ENCODE measurements at regions not wholly inside any gene's neighbourhood (a gene's known extent, or its start where the extent isn't known, plus 50 kb on each side); places are given as distances from the start of the nearest gene placed in this dataset.

DNA sequence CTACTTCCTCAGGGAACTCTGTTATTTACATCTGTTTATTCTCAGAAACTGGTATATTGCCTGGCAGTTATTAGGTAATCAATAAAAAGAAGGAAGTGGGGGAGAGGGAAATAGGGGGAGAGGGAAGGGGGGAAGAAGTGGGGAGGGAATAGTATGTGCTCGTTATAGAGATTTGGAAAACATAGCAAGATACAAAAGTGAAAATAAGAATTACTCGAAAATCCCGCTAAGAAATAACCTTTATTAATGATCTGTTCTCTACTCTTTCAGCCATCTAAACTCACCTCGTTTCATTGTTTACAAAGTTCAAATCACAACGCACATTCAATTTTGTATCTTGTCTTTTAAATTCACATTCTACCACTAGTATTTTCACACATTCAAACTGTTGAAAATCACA is 63.0 kb upstream of the CDCA7L start:
- WGBS, 2 donors = 76 to 79% methylated on average over 5 of the region's 5 CpGs
- Histone ChIP-seq H3K36me3 (no peaks in the 10 kb centered on the region), H3K4me3 (no peak overlapping the region), H3K9me3 (no peaks in the 10 kb centered on the region), H3K27me3 (peaks cover 0 to 6% of the 10 kb centered on the region in 2 donors), H3K27ac (no peak overlapping the region), H3K4me1 (no peaks in the 10 kb centered on the region)
- TF ChIP-seq POLR2A (IDR thresholded peaks at IDR 0.05) (no peak), EP300 (IDR thresholded peaks at IDR 0.05) (no peak)
- TF ChIP-seq, protein P1, sequence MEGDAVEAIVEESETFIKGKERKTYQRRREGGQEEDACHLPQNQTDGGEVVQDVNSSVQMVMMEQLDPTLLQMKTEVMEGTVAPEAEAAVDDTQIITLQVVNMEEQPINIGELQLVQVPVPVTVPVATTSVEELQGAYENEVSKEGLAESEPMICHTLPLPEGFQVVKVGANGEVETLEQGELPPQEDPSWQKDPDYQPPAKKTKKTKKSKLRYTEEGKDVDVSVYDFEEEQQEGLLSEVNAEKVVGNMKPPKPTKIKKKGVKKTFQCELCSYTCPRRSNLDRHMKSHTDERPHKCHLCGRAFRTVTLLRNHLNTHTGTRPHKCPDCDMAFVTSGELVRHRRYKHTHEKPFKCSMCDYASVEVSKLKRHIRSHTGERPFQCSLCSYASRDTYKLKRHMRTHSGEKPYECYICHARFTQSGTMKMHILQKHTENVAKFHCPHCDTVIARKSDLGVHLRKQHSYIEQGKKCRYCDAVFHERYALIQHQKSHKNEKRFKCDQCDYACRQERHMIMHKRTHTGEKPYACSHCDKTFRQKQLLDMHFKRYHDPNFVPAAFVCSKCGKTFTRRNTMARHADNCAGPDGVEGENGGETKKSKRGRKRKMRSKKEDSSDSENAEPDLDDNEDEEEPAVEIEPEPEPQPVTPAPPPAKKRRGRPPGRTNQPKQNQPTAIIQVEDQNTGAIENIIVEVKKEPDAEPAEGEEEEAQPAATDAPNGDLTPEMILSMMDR (IDR thresholded peaks at IDR 0.05) = no peak
- DNase-seq (ENCODE audit: low spot score in 2 of 2) = no peak

DNA sequence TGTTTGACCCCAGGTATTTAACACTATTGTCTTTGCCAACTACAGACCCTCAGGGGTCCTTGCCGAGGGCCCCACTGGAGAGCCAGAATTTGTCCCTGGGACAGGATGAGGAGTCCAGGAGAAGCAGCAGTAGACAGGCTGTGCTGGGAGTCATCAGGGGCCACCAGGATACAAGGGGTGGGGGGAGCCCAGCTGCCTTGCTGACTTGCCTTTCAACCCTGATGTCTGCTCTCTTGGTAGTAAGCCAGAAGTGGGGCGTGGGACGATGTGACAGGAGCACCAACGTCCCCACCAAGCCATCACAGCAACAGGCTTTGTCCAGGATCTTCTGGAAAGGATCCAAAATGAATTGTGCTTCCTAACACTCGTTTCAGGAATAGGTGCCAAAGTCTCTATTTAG is 62.4 kb upstream of the CDCA7L start:
- Histone ChIP-seq H3K4me3 (no peak overlapping the region), H3K27ac (no peak overlapping the region), H3K9me3 (no peaks in the 10 kb centered on the region), H3K4me1 (no peaks in the 10 kb centered on the region), H3K27me3 (peaks cover 0 to 6% of the 10 kb centered on the region in 2 donors), H3K36me3 (no peaks in the 10 kb centered on the region)
- WGBS, 2 donors = 15 to 19% methylated on average over 5 of the region's 5 CpGs
- DNase-seq (ENCODE audit: low spot score in 2 of 2) = no peak
- TF ChIP-seq, protein P1 (IDR thresholded peaks at IDR 0.05) = no peak
- TF ChIP-seq POLR2A (IDR thresholded peaks at IDR 0.05) (no peak), EP300 (IDR thresholded peaks at IDR 0.05) (no peak)

DNA sequence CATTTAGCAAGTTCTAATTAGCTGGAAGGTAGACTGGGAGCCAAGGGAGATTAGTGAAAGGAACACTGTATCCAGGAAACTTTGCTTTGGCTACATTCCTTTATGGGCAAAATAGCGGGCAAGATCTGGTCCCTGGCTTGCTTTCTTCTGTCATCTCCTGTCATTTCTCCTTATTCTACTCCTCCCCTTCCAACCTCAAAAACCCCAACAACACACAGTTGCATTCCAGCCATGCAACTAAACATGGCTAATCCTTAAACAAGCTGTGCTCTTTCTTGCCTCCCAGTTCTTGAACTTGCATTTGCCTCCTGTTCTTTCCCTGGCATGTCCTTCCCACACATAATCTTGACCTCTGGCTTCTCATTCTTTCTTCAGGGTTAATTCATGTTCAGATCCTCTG is 59.5 kb upstream of the CDCA7L start:
- TF ChIP-seq POLR2A (IDR thresholded peaks at IDR 0.05) (no peak), EP300 (IDR thresholded peaks at IDR 0.05) (no peak)
- TF ChIP-seq, protein P1 (IDR thresholded peaks at IDR 0.05) = no peak
- WGBS, 2 donors = 78 to 85% methylated on average over 1 of the region's 1 CpG
- Histone ChIP-seq H3K36me3 (no peaks in the 10 kb centered on the region), H3K4me3 (no peak overlapping the region), H3K4me1 (no peaks in the 10 kb centered on the region), H3K27me3 (peaks cover 0 to 6% of the 10 kb centered on the region in 2 donors), H3K9me3 (no peaks in the 10 kb centered on the region), H3K27ac (no peak overlapping the region)
- DNase-seq (ENCODE audit: low spot score in 2 of 2) = no peak

DNA sequence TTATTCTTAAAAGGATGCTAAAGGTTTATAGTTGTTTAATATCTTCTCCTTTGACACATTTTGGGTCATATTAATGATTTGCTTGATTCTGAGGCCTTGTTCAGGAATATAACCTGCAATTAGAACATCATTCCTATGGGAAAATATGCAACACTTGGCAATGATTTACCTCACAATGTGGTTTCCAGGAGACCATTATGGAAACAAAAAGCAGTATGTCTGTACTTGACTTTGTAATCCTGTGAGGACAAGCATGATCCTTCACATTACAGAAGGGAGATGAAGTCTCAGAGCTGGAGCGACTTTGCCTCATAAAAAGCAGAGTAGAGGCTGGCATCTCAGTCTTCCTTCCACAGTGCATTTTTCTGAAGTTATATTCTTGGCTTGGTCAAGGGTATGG is 57.0 kb upstream of the CDCA7L start:
- 58 to 70% methylated on average over 1 of the region's 1 CpG for WGBS, 2 donors
- no peak overlapping the region for H3K4me3 ChIP-seq
- no peak overlapping the region for H3K27ac ChIP-seq
- H3K4me1 ChIP-seq = no peaks in the 10 kb centered on the region
- H3K9me3 ChIP-seq = no peaks in the 10 kb centered on the region
- no peaks in the 10 kb centered on the region for H3K36me3 ChIP-seq
- TF ChIP-seq EP300 (IDR thresholded peaks at IDR 0.05) (no peak), POLR2A (IDR thresholded peaks at IDR 0.05) (no peak)
- TF ChIP-seq, protein P1 (IDR thresholded peaks at IDR 0.05) = no peak
- no peak for DNase-seq (ENCODE audit: low spot score in 2 of 2)
- H3K27me3 ChIP-seq = no peaks in the 10 kb centered on the region

DNA sequence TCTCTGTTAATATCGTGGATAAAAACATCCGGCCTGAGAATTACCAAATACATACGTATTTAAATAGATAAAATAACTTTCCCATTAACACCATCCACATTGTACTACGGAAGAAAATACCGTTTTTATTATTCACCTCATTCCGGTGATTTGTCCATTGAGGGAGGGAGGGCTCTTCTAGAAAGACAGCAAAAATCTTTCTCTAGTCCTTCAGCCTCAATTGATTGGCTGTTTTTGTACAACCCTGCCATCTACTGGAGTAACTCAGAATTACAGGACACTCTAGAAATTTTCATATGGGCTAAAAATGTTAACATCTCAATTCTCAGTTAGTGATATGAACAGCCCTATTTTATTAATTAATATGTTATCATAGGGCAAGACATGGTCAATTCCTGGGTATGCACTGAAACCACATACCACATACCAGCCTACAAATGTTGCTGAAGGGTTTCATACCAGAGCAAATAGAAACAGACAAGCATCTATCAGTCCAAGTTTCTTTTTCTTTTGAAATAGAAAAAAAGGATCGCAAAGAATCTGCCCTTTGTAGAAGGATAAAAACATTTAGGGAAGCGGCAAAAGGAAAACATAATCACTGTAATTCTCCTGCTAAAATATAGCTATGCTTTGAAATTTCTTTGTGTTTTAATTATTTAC is 55.8 kb upstream of the CDCA7L start:
- Histone ChIP-seq H3K9me3 (no peaks in the 10 kb centered on the region), H3K36me3 (no peaks in the 10 kb centered on the region), H3K27ac (no peak overlapping the region), H3K4me3 (no peak overlapping the region), H3K4me1 (no peaks in the 10 kb centered on the region), H3K27me3 (no peaks in the 10 kb centered on the region)
- DNase-seq (ENCODE audit: low spot score in 2 of 2) = peak in 1 of 2 donors; percentile 62
- WGBS, 2 donors = 12 to 15% methylated on average over 8 of the region's 8 CpGs
- no peak for TF ChIP-seq POLR2A (IDR thresholded peaks at IDR 0.05)
- TF ChIP-seq, protein P1 (IDR thresholded peaks at IDR 0.05) = peak; percentile 67 to 87 (median 71)

All from tibial nerve (tissue), 4 donors.